Ammon's horn (tissue), 1 donor: ENCODE measurements at regions not wholly inside any gene's neighbourhood (a gene's known extent, or its start where the extent isn't known, plus 50 kb on each side); places are given as distances from the start of the nearest gene placed in this dataset.
"Not testable (repeated sequence)": the region's sequence is repeated elsewhere in the genome, so short reads cannot be mapped to it uniquely, and the experiment has no call there.

ENCODE experiments used
- DNase-seq: peaks from one replicate; pipeline ENCODE4 v3.0.0-alpha.2; 2016; ENCODE audit warnings: low spot score

DNA sequence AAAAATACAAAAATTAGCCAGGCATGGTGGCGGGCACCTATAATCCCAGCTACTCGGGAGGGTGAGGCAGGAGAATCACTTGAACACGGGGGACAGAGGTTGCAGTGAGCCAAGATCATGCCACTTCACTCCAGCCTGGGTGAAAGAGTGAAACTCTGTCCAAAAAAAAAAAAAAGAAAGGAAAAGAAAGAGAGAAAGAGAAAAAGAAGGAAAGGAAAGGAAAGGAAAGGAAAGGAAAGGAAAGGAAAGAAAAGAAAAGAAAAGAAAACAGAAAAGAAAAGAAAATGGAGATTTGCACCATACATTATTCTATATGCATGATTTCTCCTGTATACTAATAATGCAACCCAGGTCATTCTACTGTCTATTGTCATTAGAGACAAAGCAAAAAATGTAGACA, 421.5 kb downstream of the PCDH19 start:
- not testable (repeated sequence) for DNase-seq

- no peak for DNase-seq
Measured at GRCh38 chrX:99973572-99974226, 436.4 kb downstream of the PCDH19 start.

GRCh38 chrX:99939883-99940232, 470.2 kb downstream of the PCDH19 start:
- DNase-seq = no peak

- DNase-seq = peak; percentile 1
Measured at GRCh38 chrX:99939206-99939882, 470.7 kb downstream of the PCDH19 start.

GRCh38 chrX:99938464-99938863, 471.6 kb downstream of the PCDH19 start:
- no peak for DNase-seq

- DNase-seq = no peak
Measured at GRCh38 chrX:99933865-99934264, 476.2 kb downstream of the PCDH19 start.

DNA sequence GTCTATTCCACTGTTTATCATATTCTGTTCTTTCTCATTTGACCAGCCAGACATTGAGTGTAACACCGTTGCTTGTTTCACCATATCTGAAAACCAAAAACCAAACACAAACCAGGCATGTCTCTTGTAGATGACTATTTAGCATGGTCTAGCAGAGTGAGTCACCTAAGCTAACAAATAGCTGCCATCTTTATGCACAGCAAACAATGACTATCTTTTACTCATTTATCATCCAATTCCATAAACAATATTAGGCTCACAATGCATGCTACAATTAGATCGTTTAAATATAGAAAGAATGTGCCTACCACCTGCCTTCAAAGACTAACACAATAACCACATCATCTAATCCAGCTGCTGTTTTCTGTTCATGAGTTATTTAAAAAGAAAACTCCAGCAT, 495.4 kb downstream of the PCDH19 start:
- no peak for DNase-seq

DNA sequence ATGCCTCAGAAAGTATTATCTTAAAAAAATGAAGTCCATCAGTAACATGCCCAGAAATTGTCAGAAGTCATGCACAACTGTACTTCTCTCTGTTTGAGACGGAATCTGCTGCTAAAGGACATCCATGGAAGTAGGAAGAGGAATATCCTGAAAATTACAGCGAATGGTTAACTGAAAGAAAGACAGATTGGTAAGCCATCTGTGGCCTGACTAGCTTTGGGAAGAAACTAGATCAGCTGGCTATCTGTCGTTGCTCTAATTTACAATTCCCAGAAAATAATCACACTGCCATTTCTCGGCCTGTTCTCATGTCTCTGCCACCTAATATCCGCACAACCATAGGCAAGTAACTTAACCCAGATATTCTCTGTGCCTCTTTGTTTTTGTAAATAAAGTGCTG, 496.5 kb downstream of the PCDH19 start:
- no peak for DNase-seq

GRCh38 chrX:99909946-99910345, 500.1 kb downstream of the PCDH19 start:
- peak; percentile 2 for DNase-seq

- no peak for DNase-seq
Measured at GRCh38 chrX:99901091-99901490, 509.0 kb downstream of the PCDH19 start.

GRCh38 chrX:99887918-99888317, 522.2 kb downstream of the PCDH19 start:
- DNase-seq = no peak

DNA sequence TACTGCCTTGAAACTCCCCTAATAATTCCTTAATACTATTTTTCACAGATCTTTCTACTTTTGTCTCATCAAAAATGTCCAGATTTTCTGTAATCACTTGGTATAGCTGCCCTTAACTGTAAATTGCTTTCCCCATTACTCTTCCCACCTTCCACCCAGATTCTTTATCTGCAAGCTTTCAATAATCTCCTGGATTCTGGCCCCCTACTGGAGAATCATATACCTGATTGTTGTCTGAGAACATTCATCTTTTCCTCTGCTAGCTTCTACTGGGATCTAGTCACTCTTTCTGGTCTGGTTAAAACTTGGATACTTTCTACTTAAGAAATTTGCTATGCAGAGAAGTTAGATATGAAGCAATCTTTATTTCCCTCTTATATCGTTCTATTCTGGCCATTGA, 552.6 kb downstream of the PCDH19 start:
- no peak for DNase-seq

GRCh38 chrX:99833821-99834220, 576.3 kb downstream of the PCDH19 start:
- DNase-seq = no peak

- DNase-seq = no peak
Measured at GRCh38 chrX:99820197-99820596, 589.9 kb downstream of the PCDH19 start.

DNA sequence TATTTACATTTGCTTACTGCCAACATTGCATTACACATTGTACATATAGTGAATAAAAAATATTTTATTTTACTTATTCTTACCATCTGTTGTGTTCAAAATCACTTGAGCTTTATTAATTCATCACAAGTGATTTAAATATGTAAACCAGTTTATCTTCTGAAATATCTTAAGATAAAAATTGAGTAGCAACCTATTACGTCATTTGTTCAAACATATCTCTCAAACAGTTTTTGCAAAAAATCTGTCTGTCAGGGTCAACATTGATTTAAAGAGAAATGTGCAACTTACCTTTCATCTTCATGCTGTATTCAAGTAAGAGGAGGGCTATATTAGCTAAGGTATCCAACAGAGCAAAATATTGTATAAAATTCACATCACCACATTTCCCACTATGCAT, 610.1 kb downstream of the PCDH19 start:
- no peak for DNase-seq

DNA sequence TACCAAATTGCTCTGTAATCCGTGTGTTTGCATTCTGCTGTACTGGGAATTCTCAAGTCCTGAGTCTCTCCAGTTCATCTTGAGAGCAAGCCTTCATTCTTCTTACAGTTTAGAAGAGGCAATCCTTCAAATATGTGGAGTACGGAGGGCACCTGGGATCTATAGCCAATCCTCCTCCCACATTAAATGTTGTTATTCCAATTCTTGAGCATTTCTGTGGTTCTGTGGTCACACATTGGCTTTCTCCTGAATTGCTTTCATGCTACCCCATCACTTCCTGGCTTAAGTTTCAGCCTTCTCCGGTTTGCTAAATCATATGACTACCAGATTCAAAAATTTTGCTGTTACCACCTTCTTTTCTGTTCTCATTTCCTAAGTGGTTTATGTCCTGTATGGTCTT, 611.1 kb downstream of the PCDH19 start:
- no peak for DNase-seq

DNA sequence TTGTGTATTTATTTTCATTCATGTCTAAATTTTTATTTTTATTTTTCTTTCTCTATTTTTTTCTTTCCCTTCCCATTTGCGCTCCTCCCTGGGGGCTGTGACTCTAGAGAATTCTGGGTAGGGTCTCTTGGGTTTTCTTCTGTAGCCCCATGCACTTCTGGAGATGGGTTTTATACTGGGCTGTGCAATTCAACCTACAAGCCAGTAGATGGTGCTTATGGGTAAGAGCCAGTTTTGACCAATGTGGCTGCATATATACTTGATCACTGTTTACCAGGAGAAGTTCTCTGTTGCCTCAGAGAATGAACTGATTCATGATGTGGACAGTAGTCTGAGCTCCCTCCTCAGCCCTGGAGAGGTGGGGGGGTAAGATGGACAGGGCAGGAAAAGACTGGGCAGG, 614.6 kb downstream of the PCDH19 start:
- DNase-seq = no peak

DNA sequence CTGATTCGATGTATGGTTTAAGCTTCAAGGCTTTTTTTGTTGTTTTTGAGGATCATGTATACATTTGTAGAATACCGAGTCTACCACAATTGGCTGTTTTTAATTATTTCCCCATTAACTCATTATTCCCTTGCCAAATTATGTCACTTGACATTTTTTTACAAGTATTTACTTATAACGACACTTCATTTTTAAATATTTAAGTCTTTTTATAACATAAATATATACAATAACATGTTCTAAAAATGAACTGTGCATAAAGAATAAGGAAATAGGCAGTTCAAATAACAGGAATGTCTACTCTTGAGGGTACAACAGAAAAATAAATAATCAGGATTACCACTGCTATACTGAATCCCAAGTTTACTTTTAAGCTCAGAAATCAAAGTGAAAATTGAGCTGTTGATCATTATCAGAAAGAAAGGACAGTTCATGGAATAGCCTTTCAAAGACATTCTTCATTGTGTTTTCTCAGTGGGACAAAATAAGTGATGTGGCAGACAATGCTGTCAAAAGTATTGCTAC, 627.5 kb downstream of the PCDH19 start:
- no peak for DNase-seq

DNA sequence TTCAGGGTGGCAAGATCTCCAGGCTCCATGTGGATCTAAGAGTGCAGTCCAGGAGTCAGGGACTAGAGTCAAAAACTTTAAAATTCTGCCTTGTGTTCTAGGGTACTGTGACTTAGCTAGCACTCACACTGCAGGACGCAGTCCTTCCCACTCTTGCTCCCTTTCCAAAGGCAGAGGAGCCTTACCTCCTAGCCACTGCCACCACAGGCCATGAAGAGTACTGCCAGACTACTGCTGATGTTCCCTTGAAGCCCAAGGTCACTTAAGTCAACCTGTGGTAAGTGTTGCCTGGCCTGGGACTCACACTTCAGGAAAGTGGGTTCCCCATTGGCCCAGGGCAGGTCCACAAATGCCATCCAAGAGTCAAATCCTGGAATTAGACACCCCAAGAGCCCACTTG, 632.2 kb downstream of the PCDH19 start:
- no peak for DNase-seq

DNA sequence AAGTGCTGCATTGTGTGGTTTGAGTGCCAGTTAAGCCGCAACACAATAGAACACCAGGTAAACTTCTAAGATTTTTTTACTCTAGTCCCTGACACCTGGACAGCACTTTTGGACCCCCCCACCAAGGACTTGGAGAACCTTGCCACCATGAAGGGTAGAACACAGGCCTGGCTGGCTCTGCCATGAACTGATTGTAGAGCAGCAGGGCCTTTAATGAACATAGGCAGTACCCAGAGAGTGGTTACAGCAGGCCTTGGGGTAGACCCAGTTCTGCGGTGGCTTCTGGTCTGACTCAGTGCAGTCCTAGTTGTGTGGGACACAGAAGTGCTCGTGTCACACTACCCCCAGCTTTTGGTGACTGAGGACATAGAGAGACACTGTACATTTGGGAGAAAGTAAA, 648.3 kb downstream of the PCDH19 start:
- no peak for DNase-seq

DNA sequence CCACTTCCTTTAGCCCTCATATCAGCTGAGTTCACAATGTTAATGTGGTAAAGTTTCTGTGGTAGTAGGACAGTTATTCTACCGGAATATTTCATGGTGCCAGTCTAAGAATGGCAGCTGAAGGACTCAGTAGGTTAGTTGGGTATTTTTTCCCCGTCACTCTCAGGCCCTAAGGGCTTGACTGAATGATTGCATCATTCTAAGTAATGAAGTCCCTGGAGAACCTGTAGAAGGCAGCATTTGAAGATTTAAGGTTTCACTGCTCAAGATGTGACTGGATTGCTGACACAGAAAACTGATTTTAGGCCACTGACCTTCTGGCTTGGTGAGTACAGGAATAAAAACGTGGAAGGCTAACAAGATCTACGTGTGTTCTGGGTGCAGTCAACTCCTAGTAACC, 657.3 kb downstream of the PCDH19 start:
- no peak for DNase-seq

DNA sequence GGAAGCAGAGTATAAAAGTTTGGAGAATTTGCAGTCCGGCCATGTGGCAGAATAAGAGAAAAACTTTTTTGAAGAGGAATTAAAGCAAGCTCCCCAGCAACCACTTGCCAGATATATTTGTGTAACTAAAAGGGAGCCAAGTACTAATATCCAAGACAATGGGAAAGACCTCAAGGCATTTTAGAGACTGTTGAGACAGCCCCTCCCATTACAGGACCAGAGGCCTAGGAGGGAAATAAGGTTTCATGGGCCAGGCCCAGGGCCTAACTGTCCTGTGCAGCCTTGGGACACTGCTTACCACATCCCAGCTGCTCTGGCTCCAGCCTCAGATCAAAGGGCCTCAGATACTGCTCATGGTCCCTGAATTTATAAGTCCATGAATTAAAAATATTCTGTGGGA, 659.4 kb downstream of the PCDH19 start:
- no peak for DNase-seq

DNA sequence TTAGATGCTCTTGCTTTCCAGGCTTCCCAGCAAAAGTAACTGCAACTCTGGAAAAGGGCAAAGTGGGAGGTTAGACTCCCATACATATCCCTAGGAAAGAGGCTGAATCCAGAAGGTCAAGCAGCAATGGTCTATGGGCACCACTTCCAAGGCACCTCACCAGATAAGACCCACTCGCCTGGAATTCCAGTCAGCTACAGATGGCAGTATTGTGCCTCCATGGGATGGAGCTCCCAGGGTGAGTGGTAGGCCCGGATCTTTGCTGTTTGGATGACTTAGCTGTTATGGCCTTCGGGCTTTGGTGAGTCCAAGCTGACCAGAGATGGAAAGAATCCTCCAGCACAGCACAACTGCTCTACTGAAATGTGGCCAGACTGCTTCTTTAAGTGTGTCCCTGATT, 688.0 kb downstream of the PCDH19 start:
- DNase-seq = no peak

DNA sequence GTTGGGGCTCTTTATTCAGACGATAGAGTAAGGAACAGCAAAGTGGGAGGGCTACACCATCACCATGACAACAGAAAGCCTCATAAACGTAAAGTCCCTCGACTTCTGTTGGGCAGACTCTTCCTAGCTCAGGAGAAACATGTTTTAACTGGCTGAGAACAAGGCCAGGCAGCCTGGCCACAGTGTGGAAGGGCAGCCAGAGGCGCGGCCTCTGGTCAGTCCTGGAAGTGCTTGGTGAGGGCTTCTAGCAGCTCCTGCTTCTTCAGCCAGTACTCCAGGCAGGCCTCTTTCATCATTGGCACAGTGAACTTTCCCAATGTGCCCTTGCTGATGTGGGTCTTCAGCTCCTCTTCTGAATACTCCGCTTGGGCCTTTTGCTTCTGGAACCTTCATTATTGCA, 690.9 kb downstream of the PCDH19 start:
- no peak for DNase-seq
